Calu3 (cell line): ENCODE measurements at regions not wholly inside any gene's neighbourhood (a gene's known extent, or its start where the extent isn't known, plus 50 kb on each side); places are given as distances from the start of the nearest gene placed in this dataset.

Experiments used
- BruUV-seq: library from RNA; stranded (reverse); fragments of 400-500 nt; replicated peaks from 2 replicates; lab custom pipeline; 2021; lab: Mats Ljungman, UMichigan
- CTCF ChIA-PET: fragments of 300-600 bp; sonication (Branson Sonifier 250); formaldehyde crosslinking; loops from one replicate; lab custom pipeline; 2022; ENCODE audit warnings: antibody characterized with exemption; lab: Charles Lee
- DNase-seq: peaks from one replicate; pipeline ENCODE4 v3.0.0; 2022
- H3K27ac Mint-ChIP-seq: one replicate; pipeline ENCODE4 v1.8.0; 2022; ENCODE audit warnings: mixed read lengths; ENCODE audit not compliant: unreplicated experiment
- H3K27me3 Mint-ChIP-seq: one replicate; pipeline ENCODE4 v1.8.0; 2022; ENCODE audit warnings: mixed read lengths; ENCODE audit not compliant: unreplicated experiment
- H3K36me3 Mint-ChIP-seq: one replicate; pipeline ENCODE4 v1.8.0; 2022; ENCODE audit warnings: mild to moderate bottlenecking, moderate library complexity, mixed read lengths; ENCODE audit not compliant: insufficient read depth, unreplicated experiment
- H3K4me1 Mint-ChIP-seq: one replicate; pipeline ENCODE4 v1.8.0; 2022; ENCODE audit warnings: mild to moderate bottlenecking, low read depth, mixed read lengths; ENCODE audit not compliant: unreplicated experiment
- H3K4me3 Mint-ChIP-seq: one replicate; pipeline ENCODE4 v1.8.0; 2022; ENCODE audit warnings: mild to moderate bottlenecking, low read depth, moderate library complexity, mixed read lengths; ENCODE audit not compliant: unreplicated experiment
- H3K9me3 Mint-ChIP-seq: one replicate; pipeline ENCODE4 v1.8.0; 2022; ENCODE audit warnings: low read depth, mixed read lengths; ENCODE audit not compliant: unreplicated experiment
- CTCF ChIP-seq: fragments of 200-600 bp; IDR thresholded peaks from one replicate; pipeline ENCODE4 v1.8.0; 2022; ENCODE audit warnings: antibody characterized with exemption; ENCODE audit not compliant: unreplicated experiment
- intact Hi-C: fragments of 100-400 bp; cut with micrococcal nuclease; formaldehyde crosslinking; loops from one replicate; pipeline ENCODE4 v1.10.0; 2022; ENCODE audit not compliant: unreplicated experiment

GRCh38 chr14:98489115-98489514 lies 782.9 kb downstream of the BCL11B start:
- Mint-ChIP-seq H3K9me3 (no peaks in the 10 kb centered on the region), H3K4me1 (no peaks in the 10 kb centered on the region), H3K4me3 (no peak overlapping the region), H3K27me3 (no peaks in the 10 kb centered on the region), H3K36me3 (no peaks in the 10 kb centered on the region), H3K27ac (no peak overlapping the region)
- CTCF ChIA-PET = no interaction called here
- no peak for TF ChIP-seq CTCF
- intact Hi-C loops = no loop called here
- no peak for DNase-seq
- BruUV-seq = no TSS peak

GRCh38 chr14:98494582-98494981 lies 777.4 kb downstream of the BCL11B start:
- Mint-ChIP-seq H3K36me3 (no peaks in the 10 kb centered on the region), H3K9me3 (peaks cover 11% of the 10 kb centered on the region), H3K4me1 (no peaks in the 10 kb centered on the region), H3K27me3 (no peaks in the 10 kb centered on the region), H3K27ac (no peak overlapping the region), H3K4me3 (no peak overlapping the region)
- DNase-seq = no peak
- BruUV-seq = no TSS peak
- CTCF ChIA-PET = no interaction called here
- TF ChIP-seq CTCF = no peak
- intact Hi-C loops = no loop called here

GRCh38 chr14:98498019-98498885 lies 773.7 kb downstream of the BCL11B start:
- Mint-ChIP-seq H3K36me3 (no peaks in the 10 kb centered on the region), H3K9me3 (peaks cover 14% of the 10 kb centered on the region), H3K4me3 (no peak overlapping the region), H3K27ac (no peak overlapping the region), H3K4me1 (no peaks in the 10 kb centered on the region), H3K27me3 (no peaks in the 10 kb centered on the region)
- intact Hi-C loops = no loop called here
- BruUV-seq = no TSS peak
- TF ChIP-seq CTCF = no peak
- DNase-seq = no peak
- CTCF ChIA-PET = no interaction called here

GRCh38 chr14:98501335-98501734 lies 770.7 kb downstream of the BCL11B start:
- no peak overlapping the region for H3K27ac Mint-ChIP-seq
- H3K27me3 Mint-ChIP-seq = no peaks in the 10 kb centered on the region
- no peaks in the 10 kb centered on the region for H3K4me1 Mint-ChIP-seq
- no peak for TF ChIP-seq CTCF
- BruUV-seq = no TSS peak
- intact Hi-C loops = no loop called here
- H3K4me3 Mint-ChIP-seq = no peak overlapping the region
- CTCF ChIA-PET = no interaction called here
- H3K36me3 Mint-ChIP-seq = no peaks in the 10 kb centered on the region
- DNase-seq = no peak
- peaks cover 16% of the 10 kb centered on the region for H3K9me3 Mint-ChIP-seq
